Astrocyte of the hippocampus (primary cell): ENCODE measurements at regions not wholly inside any gene's neighbourhood (a gene's known extent, or its start where the extent isn't known, plus 50 kb on each side); places are given as distances from the start of the nearest gene placed in this dataset.

Experiments
- DNase-seq: peaks from one replicate; pipeline ENCODE4 v3.0.0; 2011; ENCODE audit warnings: low read depth, low spot score

- no peak for DNase-seq
Measured at GRCh38 chr10:113219446-113219845, 269.4 kb downstream of the TCF7L2 start.

GRCh38 chr10:113221756-113222168, 271.7 kb downstream of the TCF7L2 start:
- DNase-seq: peak; percentile 29

GRCh38 chr10:113222207-113222606, 272.2 kb downstream of the TCF7L2 start:
- peak; percentile 14 for DNase-seq

- no peak for DNase-seq
Measured at GRCh38 chr10:113225364-113225763, 275.3 kb downstream of the TCF7L2 start.

GRCh38 chr10:113225903-113226302, 275.9 kb downstream of the TCF7L2 start:
- no peak for DNase-seq

GRCh38 chr10:113226399-113226798, 276.4 kb downstream of the TCF7L2 start:
- DNase-seq: no peak

GRCh38 chr10:113226831-113227445, 276.9 kb downstream of the TCF7L2 start:
- DNase-seq: no peak

- peak; percentile 85 for DNase-seq
Measured at GRCh38 chr10:113228530-113228929, 278.5 kb downstream of the TCF7L2 start.

- DNase-seq: no peak
Measured at GRCh38 chr10:113230011-113230610, 280.1 kb downstream of the TCF7L2 start.

- no peak for DNase-seq
Measured at GRCh38 chr10:113232928-113233511, 283.0 kb downstream of the TCF7L2 start.

- DNase-seq: no peak
Measured at GRCh38 chr10:113234481-113234880, 284.4 kb downstream of the TCF7L2 start.

- no peak for DNase-seq
Measured at GRCh38 chr10:113235508-113235907, 285.5 kb downstream of the TCF7L2 start.

- DNase-seq: no peak
Measured at GRCh38 chr10:113236998-113237397, 287.0 kb downstream of the TCF7L2 start.

GRCh38 chr10:113239566-113240350, 289.7 kb downstream of the TCF7L2 start:
- DNase-seq: no peak

GRCh38 chr10:113240736-113241135, 290.7 kb downstream of the TCF7L2 start:
- DNase-seq: no peak

- DNase-seq: no peak
Measured at GRCh38 chr10:113241599-113242360, 291.7 kb downstream of the TCF7L2 start.

GRCh38 chr10:113243311-113243710, 293.3 kb downstream of the TCF7L2 start:
- DNase-seq: no peak

- no peak for DNase-seq
Measured at GRCh38 chr10:113244750-113245149, 294.7 kb downstream of the TCF7L2 start.

- no peak for DNase-seq
Measured at GRCh38 chr10:113245286-113245685, 295.2 kb downstream of the TCF7L2 start.

- no peak for DNase-seq
Measured at GRCh38 chr10:113247050-113247449, 297.0 kb downstream of the TCF7L2 start.
